ENCODE measurements at regions not wholly inside any gene's neighbourhood (a gene's known extent, or its start where the extent isn't known, plus 50 kb on each side); places are given as distances from the start of the nearest gene placed in this dataset.

DNA sequence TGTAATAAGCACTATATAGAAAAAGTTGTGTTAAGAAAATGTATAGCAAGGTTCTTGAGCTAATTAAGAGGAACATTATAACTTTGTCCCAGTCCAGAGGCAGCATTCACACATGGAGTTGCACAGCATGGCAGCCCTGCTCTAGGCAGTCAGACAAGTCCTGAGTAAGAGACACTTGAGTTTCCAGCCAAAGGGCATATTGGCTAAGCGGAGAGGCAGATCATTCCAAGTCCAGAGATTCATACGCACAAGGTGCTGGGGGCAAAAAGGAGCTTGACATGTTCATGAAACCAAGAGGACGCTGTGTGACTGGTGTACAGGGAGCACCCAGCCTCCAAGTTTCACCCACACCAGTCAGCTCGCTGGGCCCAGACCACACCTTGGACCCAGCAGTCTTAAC, 232.6 kb upstream of the IPO5 start:
- no peak overlapping the region for H3K27ac ChIP-seq (ENCODE audit: low read length)
- H3K79me2 ChIP-seq (ENCODE audit: low read length) = no peaks in the 10 kb centered on the region
- no peaks in the 10 kb centered on the region for H3K4me1 ChIP-seq (ENCODE audit: low read length)
- no peak overlapping the region for H3K4me3 ChIP-seq (ENCODE audit: low read length)
- H2AFZ ChIP-seq (ENCODE audit: low read length) = no peak overlapping the region
- no peaks in the 10 kb centered on the region for H3K9me3 ChIP-seq (ENCODE audit: low read length)
- no peak for DNase-seq
- no peaks in the 10 kb centered on the region for H3K36me3 ChIP-seq (ENCODE audit: insufficient read depth, low read length)
- no peak overlapping the region for H3K9ac ChIP-seq (ENCODE audit: low read length)
- H3K27me3 ChIP-seq (ENCODE audit: low read length) = no peaks in the 10 kb centered on the region; the same call in 1 of the 2 replicates
- no peak overlapping the region for H3K4me2 ChIP-seq (ENCODE audit: low read depth, low read length, poor library complexity, severe bottlenecking)
- no peaks in the 10 kb centered on the region for H4K20me1 ChIP-seq (ENCODE audit: insufficient read depth, low read depth, low read length)
- no peaks in the 10 kb centered on the region for H3K9me2 ChIP-seq (replicated peaks; ENCODE audit: insufficient read depth, low read length)

DNA sequence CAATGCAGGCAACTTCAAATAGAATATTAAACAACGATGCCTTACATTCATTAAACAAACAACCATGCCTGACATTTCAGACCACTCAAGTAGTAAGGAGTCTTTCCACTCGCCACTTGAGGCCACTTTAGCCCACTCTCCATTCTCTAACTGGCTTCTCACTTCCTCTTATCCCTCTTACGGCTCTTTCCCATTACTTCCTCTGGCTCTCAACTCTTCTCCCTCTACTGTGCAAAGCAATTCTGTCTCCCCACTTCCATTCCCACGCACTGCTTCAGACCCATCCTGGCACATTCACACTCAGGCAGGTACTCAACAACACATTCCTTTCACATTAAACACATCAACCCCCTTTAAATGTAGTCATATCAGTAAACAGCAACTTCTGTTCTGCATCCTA, 229.8 kb upstream of the IPO5 start:
- H3K9me3 ChIP-seq (ENCODE audit: low read length) = no peaks in the 10 kb centered on the region
- no peaks in the 10 kb centered on the region for H4K20me1 ChIP-seq (ENCODE audit: insufficient read depth, low read depth, low read length)

DNA sequence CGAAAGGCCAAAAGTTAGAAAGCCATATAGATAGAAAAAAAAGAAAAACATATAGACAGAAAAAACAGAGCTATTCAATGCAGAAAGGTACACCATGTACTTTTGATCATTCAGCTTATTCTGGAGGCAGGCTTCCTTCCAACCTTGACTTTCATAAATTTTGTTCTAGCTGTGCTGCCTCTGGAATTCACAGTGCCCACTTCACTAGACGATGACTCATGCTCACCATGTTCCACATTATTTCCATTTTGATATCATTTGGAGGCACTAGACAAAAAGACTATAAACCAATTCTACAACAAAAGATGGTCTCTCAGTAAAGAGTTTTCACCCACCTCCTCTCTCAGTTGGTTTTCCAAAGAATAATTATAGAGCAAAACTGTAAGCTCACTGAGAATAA, 229.0 kb upstream of the IPO5 start:
- Histone ChIP-seq H3K4me1 (ENCODE audit: low read length) (no peaks in the 10 kb centered on the region), H3K4me3 (ENCODE audit: low read length) (no peak overlapping the region), H3K27ac (ENCODE audit: low read length) (no peak overlapping the region), H3K79me2 (ENCODE audit: low read length) (no peaks in the 10 kb centered on the region), H3K27me3 (ENCODE audit: low read length) (no peaks in the 10 kb centered on the region; the same call in 1 of the 2 replicates), H3K9me2 (replicated peaks; ENCODE audit: insufficient read depth, low read length) (no peaks in the 10 kb centered on the region), H4K20me1 (ENCODE audit: insufficient read depth, low read depth, low read length) (no peaks in the 10 kb centered on the region), H3K36me3 (ENCODE audit: insufficient read depth, low read length) (no peaks in the 10 kb centered on the region), H3K9me3 (ENCODE audit: low read length) (no peaks in the 10 kb centered on the region), H3K4me2 (ENCODE audit: low read depth, low read length, poor library complexity, severe bottlenecking) (no peak overlapping the region), H3K9ac (ENCODE audit: low read length) (no peak overlapping the region), H2AFZ (ENCODE audit: low read length) (no peak overlapping the region)
- DNase-seq = no peak

More for the DNA sequence above, 229.8 kb upstream of the IPO5 start:
- Histone ChIP-seq H3K4me2 (ENCODE audit: low read depth, low read length, poor library complexity, severe bottlenecking) (no peak overlapping the region), H2AFZ (ENCODE audit: low read length) (no peak overlapping the region), H3K4me1 (ENCODE audit: low read length) (no peaks in the 10 kb centered on the region), H3K79me2 (ENCODE audit: low read length) (no peaks in the 10 kb centered on the region), H3K36me3 (ENCODE audit: insufficient read depth, low read length) (no peaks in the 10 kb centered on the region), H3K9ac (ENCODE audit: low read length) (no peak overlapping the region), H3K4me3 (ENCODE audit: low read length) (no peak overlapping the region), H3K9me2 (replicated peaks; ENCODE audit: insufficient read depth, low read length) (no peaks in the 10 kb centered on the region), H3K27me3 (ENCODE audit: low read length) (no peaks in the 10 kb centered on the region; the same call in 1 of the 2 replicates), H3K27ac (ENCODE audit: low read length) (no peak overlapping the region)
- no peak for DNase-seq

DNA sequence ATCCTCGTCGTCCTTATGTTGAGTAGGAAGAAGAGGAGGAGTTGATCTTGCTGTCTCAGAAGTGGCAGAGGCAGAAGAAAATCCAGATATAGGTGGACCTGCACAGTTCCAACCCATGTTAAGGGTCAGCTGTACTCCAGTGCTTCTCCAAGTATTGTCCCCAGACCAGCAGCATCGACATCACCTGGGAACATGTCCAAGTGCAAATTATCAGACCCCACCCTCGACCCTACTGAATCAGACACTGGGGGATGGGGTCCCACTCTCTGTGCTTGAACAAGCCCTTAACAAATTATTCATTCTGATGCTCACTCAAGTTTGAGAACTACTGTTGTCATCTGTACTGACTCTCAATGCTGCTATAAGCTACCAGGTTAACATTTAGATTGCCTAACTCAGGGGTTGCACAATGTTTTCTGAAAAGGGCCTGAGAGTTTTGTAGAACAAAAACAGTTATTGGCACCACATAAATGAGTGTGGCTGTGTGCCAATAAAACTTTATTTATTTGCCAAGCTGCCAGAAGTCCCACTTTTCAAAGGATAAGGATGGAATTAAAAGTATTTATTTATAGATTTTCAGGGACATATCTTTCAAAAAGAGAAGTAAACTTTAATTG, 226.7 kb upstream of the IPO5 start:
- Histone ChIP-seq H4K20me1 (ENCODE audit: insufficient read depth, low read depth, low read length) (no peaks in the 10 kb centered on the region), H3K9ac (ENCODE audit: low read length) (no peak overlapping the region), H3K4me3 (ENCODE audit: low read length) (no peak overlapping the region), H3K27ac (ENCODE audit: low read length) (no peak overlapping the region), H3K4me2 (ENCODE audit: low read depth, low read length, poor library complexity, severe bottlenecking) (no peak overlapping the region), H3K27me3 (ENCODE audit: low read length) (no peaks in the 10 kb centered on the region), H3K79me2 (ENCODE audit: low read length) (no peaks in the 10 kb centered on the region), H3K9me3 (ENCODE audit: low read length) (no peaks in the 10 kb centered on the region), H3K4me1 (ENCODE audit: low read length) (no peaks in the 10 kb centered on the region), H3K9me2 (replicated peaks; ENCODE audit: insufficient read depth, low read length) (no peaks in the 10 kb centered on the region), H3K36me3 (ENCODE audit: insufficient read depth, low read length) (no peaks in the 10 kb centered on the region), H2AFZ (ENCODE audit: low read length) (no peak overlapping the region)
- DNase-seq = no peak

DNA sequence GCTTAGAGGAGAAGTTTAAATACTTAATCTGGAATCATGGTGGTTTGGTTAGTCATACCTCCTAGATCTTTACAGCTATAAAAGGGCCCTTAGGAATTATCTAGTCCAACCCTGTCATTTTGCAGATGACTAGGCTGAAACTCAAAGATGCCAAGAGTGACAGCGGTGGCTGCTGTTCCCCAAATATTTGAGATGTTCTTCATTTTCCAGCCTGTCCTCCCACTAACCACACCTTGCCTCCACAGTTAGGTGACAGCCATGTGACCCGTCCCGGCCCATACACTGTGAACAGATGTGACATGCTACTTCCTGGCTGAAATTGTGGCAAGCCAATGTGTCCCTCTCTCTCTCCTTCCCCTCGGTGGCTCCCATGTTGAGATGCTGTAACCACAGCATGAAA, 225.5 kb upstream of the IPO5 start:
- Histone ChIP-seq H3K4me3 (ENCODE audit: low read length) (no peak overlapping the region), H4K20me1 (ENCODE audit: insufficient read depth, low read depth, low read length) (no peaks in the 10 kb centered on the region), H3K4me1 (ENCODE audit: low read length) (no peaks in the 10 kb centered on the region), H2AFZ (ENCODE audit: low read length) (no peak overlapping the region), H3K9me3 (ENCODE audit: low read length) (no peaks in the 10 kb centered on the region), H3K9ac (ENCODE audit: low read length) (no peak overlapping the region), H3K36me3 (ENCODE audit: insufficient read depth, low read length) (no peaks in the 10 kb centered on the region), H3K9me2 (replicated peaks; ENCODE audit: insufficient read depth, low read length) (no peaks in the 10 kb centered on the region), H3K4me2 (ENCODE audit: low read depth, low read length, poor library complexity, severe bottlenecking) (no peak overlapping the region), H3K27ac (ENCODE audit: low read length) (no peak overlapping the region), H3K79me2 (ENCODE audit: low read length) (no peaks in the 10 kb centered on the region), H3K27me3 (ENCODE audit: low read length) (no peaks in the 10 kb centered on the region)
- no peak for DNase-seq

DNA sequence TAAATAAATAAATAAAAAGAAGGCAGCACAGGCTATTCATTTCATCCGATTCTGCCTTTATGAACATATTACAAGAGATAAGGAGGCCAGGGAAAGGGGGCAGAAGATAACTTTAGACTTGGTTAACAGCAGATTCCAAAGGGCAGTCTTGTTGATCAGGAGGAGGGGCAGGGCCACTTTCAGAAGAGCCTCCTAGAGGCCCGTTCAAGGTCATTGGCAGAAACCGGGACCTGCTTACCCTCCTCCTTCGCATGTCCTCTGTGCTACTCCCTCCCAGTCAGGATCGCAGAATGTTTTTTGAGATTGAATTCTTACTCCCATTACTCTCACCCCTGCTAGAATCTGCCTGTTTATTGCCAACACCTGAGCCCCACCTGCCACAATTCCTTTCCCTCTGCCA, 217.0 kb upstream of the IPO5 start:
- no peaks in the 10 kb centered on the region for H4K20me1 ChIP-seq (ENCODE audit: insufficient read depth, low read depth, low read length)
- H3K79me2 ChIP-seq (ENCODE audit: low read length) = no peaks in the 10 kb centered on the region
- no peak overlapping the region for H2AFZ ChIP-seq (ENCODE audit: low read length)
- H3K4me3 ChIP-seq (ENCODE audit: low read length) = no peak overlapping the region
- H3K9me3 ChIP-seq (ENCODE audit: low read length) = no peaks in the 10 kb centered on the region
- H3K9ac ChIP-seq (ENCODE audit: low read length) = no peak overlapping the region
- no peaks in the 10 kb centered on the region for H3K9me2 ChIP-seq (replicated peaks; ENCODE audit: insufficient read depth, low read length)
- no peak for DNase-seq
- no peaks in the 10 kb centered on the region for H3K27me3 ChIP-seq (ENCODE audit: low read length)
- H3K27ac ChIP-seq (ENCODE audit: low read length) = no peak overlapping the region
- H3K36me3 ChIP-seq (ENCODE audit: insufficient read depth, low read length) = no peaks in the 10 kb centered on the region
- no peaks in the 10 kb centered on the region for H3K4me1 ChIP-seq (ENCODE audit: low read length)
- H3K4me2 ChIP-seq (ENCODE audit: low read depth, low read length, poor library complexity, severe bottlenecking) = no peak overlapping the region

DNA sequence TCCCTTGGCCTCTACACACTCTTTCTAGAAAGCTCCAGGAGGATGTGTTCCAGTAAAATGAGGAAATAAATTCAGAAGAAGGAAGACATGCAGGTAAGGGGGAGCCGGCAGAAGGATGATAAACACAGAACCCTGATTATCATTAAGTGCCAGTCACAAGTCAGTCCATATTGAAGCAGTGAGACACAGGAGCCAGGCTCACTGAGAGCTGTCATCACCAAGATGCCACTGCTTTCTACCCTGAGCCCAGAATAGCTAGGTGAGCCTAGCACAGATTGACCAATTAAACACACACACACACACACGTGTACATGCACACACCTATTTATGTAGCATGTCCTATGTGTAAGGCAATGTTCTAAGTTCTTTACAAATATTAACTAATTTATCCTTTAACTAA, 211.4 kb upstream of the IPO5 start:
- Histone ChIP-seq H2AFZ (ENCODE audit: low read length) (no peak overlapping the region), H4K20me1 (ENCODE audit: insufficient read depth, low read depth, low read length) (no peaks in the 10 kb centered on the region), H3K9me3 (ENCODE audit: low read length) (no peaks in the 10 kb centered on the region), H3K4me3 (ENCODE audit: low read length) (no peak overlapping the region), H3K9ac (ENCODE audit: low read length) (no peak overlapping the region), H3K9me2 (replicated peaks; ENCODE audit: insufficient read depth, low read length) (no peaks in the 10 kb centered on the region), H3K27me3 (ENCODE audit: low read length) (no peaks in the 10 kb centered on the region), H3K4me2 (ENCODE audit: low read depth, low read length, poor library complexity, severe bottlenecking) (no peak overlapping the region), H3K4me1 (ENCODE audit: low read length) (no peaks in the 10 kb centered on the region), H3K27ac (ENCODE audit: low read length) (no peak overlapping the region), H3K36me3 (ENCODE audit: insufficient read depth, low read length) (no peaks in the 10 kb centered on the region), H3K79me2 (ENCODE audit: low read length) (no peaks in the 10 kb centered on the region)
- no peak for DNase-seq

DNA sequence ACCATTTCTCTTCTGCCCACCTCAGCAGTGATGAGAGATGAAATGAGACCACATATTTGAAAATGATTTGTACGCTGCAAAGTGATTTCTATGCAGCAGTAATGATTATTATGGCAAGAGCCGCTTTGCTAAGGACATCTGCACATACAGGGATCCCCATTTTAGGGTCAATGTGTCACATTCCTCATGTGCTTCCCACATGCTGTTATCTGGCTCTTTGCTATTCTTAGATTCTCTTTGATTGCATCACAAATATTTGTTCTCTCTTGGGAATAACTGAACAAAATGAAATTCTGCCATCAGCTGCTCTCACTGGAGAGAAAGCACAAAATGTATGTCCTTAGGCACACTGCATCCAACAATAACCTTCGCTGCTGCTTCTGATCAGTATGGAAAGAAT, 209.5 kb upstream of the IPO5 start:
- no peak for DNase-seq
- Histone ChIP-seq H4K20me1 (ENCODE audit: insufficient read depth, low read depth, low read length) (no peaks in the 10 kb centered on the region), H3K27ac (ENCODE audit: low read length) (no peak overlapping the region), H3K36me3 (ENCODE audit: insufficient read depth, low read length) (no peaks in the 10 kb centered on the region), H3K9ac (ENCODE audit: low read length) (no peak overlapping the region), H3K4me1 (ENCODE audit: low read length) (no peaks in the 10 kb centered on the region), H3K4me2 (ENCODE audit: low read depth, low read length, poor library complexity, severe bottlenecking) (no peak overlapping the region), H2AFZ (ENCODE audit: low read length) (no peak overlapping the region), H3K9me2 (replicated peaks; ENCODE audit: insufficient read depth, low read length) (no peaks in the 10 kb centered on the region), H3K9me3 (ENCODE audit: low read length) (no peaks in the 10 kb centered on the region), H3K4me3 (ENCODE audit: low read length) (no peak overlapping the region), H3K79me2 (ENCODE audit: low read length) (no peaks in the 10 kb centered on the region), H3K27me3 (ENCODE audit: low read length) (no peaks in the 10 kb centered on the region)

DNA sequence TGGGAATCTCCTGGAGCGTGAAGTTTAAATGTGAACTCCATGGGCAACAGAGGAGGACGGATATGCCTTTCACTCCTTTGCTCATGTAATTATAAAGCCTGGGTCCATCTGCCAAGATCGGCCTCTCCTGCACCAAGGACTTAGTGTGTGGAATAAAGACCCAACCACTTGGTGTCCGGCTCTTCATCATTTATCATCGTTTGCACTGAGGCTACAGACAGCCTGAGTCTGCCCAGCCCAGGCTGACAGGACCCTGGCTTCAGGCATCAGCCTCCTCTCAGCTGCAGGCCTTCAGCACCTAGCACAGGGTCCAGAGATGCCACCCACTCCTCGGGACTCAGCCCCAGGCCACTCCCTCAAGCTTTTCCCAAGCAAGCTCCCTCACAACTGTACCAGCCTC, 206.8 kb upstream of the IPO5 start:
- DNase-seq = no peak
- Histone ChIP-seq H2AFZ (ENCODE audit: low read length) (no peak overlapping the region), H3K4me3 (ENCODE audit: low read length) (no peak overlapping the region), H3K27ac (ENCODE audit: low read length) (no peak overlapping the region), H3K36me3 (ENCODE audit: insufficient read depth, low read length) (no peaks in the 10 kb centered on the region), H4K20me1 (ENCODE audit: insufficient read depth, low read depth, low read length) (no peaks in the 10 kb centered on the region), H3K4me1 (ENCODE audit: low read length) (no peaks in the 10 kb centered on the region), H3K9me2 (replicated peaks; ENCODE audit: insufficient read depth, low read length) (no peaks in the 10 kb centered on the region), H3K9ac (ENCODE audit: low read length) (no peak overlapping the region), H3K27me3 (ENCODE audit: low read length) (no peaks in the 10 kb centered on the region), H3K4me2 (ENCODE audit: low read depth, low read length, poor library complexity, severe bottlenecking) (no peak overlapping the region), H3K9me3 (ENCODE audit: low read length) (no peaks in the 10 kb centered on the region), H3K79me2 (ENCODE audit: low read length) (no peaks in the 10 kb centered on the region)

Data from Karpas-422 (cell line).